GM12891 (cell line): ENCODE measurements at regions not wholly inside any gene's neighbourhood (a gene's known extent, or its start where the extent isn't known, plus 50 kb on each side); places are given as distances from the start of the nearest gene placed in this dataset.

Source experiments
- PAX5 ChIP-seq: IDR thresholded peaks from 2 replicates; pipeline ENCODE4 v1.6.1; 2011; ENCODE audit warnings: low read length, moderate library complexity, mild to moderate bottlenecking; ENCODE audit not compliant: insufficient read depth, severe bottlenecking
- POLR2A ChIP-seq: IDR thresholded peaks from 2 replicates; pipeline ENCODE4 v1.6.1; 2011; ENCODE audit warnings: low read depth, low read length, control low read depth
- POLR2AphosphoS5 ChIP-seq: IDR thresholded peaks from 2 replicates; pipeline ENCODE4 v1.6.1; 2011; ENCODE audit warnings: low read depth, low read length, control low read depth
- SPI1 ChIP-seq: IDR thresholded peaks from 2 replicates; pipeline ENCODE4 v1.6.1; 2011; ENCODE audit warnings: low read depth, low read length, control low read depth
- TAF1 ChIP-seq: IDR thresholded peaks from 2 replicates; pipeline ENCODE4 v1.6.1; 2011; ENCODE audit warnings: low read depth, low read length, control low read depth

DNA sequence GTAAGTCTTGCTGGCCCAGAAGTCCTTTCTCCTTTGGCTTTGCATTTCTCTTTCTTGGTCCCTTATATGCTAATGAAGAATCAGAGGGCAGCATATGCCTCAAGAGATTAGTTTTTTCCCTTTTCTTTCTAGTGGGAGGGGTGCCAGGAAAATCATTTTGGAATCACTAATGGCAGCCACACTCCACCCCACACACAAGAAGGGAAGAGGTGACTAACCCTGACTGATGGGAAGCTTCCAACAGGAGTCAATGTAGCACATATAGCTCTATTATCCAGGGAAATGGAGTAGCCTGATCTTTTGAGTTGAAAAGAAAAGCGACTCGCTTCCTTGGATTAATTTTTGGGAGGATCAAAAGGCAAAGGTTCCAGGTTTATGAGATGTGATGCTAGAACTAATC is 225.3 kb downstream of the KIF20B start:
- TF ChIP-seq PAX5 = no peak
- TF ChIP-seq POLR2A = no peak
- no peak for TF ChIP-seq TAF1
- no peak for TF ChIP-seq POLR2AphosphoS5
- TF ChIP-seq SPI1 = no peak
